Neural crest cell (in vitro differentiated cells): ENCODE measurements at regions not wholly inside any gene's neighbourhood (a gene's known extent, or its start where the extent isn't known, plus 50 kb on each side); places are given as distances from the start of the nearest gene placed in this dataset.
"Not testable (repeated sequence)": the region's sequence is repeated elsewhere in the genome, so short reads cannot be mapped to it uniquely, and the experiment has no call there.

Experiments
- DNase-seq: peaks from one replicate; pipeline ENCODE4 v3.0.0; 2021; ENCODE audit warnings: low read depth, mixed read lengths, low spot score
- H3K27ac Mint-ChIP-seq: one replicate; pipeline ENCODE4 v1.8.0; 2021; ENCODE audit warnings: mild to moderate bottlenecking, mixed read lengths; ENCODE audit not compliant: unreplicated experiment
- H3K27me3 Mint-ChIP-seq: 2 replicates; pipeline ENCODE4 v1.8.0; 2021; ENCODE audit warnings: low read depth, mild to moderate bottlenecking, mixed read lengths
- H3K36me3 Mint-ChIP-seq: 2 replicates; pipeline ENCODE4 v1.8.0; 2021; ENCODE audit warnings: low read depth, mild to moderate bottlenecking, mixed read lengths
- H3K4me1 Mint-ChIP-seq: 2 replicates; pipeline ENCODE4 v1.8.0; 2021; ENCODE audit warnings: mixed read lengths
- H3K4me3 Mint-ChIP-seq: one replicate; pipeline ENCODE4 v1.8.0; 2021; ENCODE audit warnings: mild to moderate bottlenecking, mixed read lengths
- H3K9me3 Mint-ChIP-seq: 2 replicates; pipeline ENCODE4 v1.8.0; 2021; ENCODE audit warnings: mixed read lengths
- TF ChIP-seq, protein P1 (sequence below): fragments of 200-600 bp; sonication (generic); conservative IDR thresholded peaks from 2 replicates; pipeline ENCODE4 v1.5.0; 2021; ENCODE audit warnings: antibody characterized with exemption, mild to moderate bottlenecking

DNA sequence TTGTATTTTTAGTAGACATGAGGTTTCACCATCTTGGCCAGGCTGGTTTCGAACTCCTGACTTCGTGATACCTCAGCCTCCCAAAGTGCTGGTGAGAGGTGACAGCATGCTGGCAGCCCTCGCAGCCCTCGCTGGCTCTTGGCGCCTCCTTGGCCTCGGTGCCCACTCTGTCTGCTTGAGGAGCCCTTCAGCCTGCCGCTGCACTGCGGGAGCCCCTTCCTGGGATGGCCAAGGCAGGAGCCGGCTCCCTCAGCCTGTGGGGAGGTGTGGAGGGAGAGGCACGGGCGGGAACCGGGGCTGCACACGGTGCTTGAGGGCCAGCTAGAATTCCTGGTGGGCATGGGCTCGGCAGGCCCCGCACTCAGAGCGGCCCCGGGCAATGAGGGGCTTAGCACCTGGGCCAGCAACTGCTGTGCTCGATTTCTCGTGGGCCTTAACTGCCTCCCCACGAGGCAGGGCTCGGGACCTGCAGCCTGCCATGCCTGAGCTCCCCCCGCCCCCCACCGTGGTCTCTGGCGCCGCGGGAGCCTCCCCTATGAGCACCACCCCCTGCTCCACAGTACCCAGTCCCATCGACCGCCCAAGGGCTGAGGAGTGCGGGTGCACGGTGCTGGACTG lies 96.5 kb upstream of the RHOBTB1 start:
- Mint-ChIP-seq H3K36me3 (no peaks in the 10 kb centered on the region), H3K4me1 (no peaks in the 10 kb centered on the region), H3K27ac (no peak overlapping the region), H3K27me3 (no peaks in the 10 kb centered on the region), H3K9me3 (peaks cover 5% of the 10 kb centered on the region), H3K4me3 (no peak overlapping the region)
- TF ChIP-seq, protein P1, sequence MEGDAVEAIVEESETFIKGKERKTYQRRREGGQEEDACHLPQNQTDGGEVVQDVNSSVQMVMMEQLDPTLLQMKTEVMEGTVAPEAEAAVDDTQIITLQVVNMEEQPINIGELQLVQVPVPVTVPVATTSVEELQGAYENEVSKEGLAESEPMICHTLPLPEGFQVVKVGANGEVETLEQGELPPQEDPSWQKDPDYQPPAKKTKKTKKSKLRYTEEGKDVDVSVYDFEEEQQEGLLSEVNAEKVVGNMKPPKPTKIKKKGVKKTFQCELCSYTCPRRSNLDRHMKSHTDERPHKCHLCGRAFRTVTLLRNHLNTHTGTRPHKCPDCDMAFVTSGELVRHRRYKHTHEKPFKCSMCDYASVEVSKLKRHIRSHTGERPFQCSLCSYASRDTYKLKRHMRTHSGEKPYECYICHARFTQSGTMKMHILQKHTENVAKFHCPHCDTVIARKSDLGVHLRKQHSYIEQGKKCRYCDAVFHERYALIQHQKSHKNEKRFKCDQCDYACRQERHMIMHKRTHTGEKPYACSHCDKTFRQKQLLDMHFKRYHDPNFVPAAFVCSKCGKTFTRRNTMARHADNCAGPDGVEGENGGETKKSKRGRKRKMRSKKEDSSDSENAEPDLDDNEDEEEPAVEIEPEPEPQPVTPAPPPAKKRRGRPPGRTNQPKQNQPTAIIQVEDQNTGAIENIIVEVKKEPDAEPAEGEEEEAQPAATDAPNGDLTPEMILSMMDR = no peak
- DNase-seq = no peak

DNA sequence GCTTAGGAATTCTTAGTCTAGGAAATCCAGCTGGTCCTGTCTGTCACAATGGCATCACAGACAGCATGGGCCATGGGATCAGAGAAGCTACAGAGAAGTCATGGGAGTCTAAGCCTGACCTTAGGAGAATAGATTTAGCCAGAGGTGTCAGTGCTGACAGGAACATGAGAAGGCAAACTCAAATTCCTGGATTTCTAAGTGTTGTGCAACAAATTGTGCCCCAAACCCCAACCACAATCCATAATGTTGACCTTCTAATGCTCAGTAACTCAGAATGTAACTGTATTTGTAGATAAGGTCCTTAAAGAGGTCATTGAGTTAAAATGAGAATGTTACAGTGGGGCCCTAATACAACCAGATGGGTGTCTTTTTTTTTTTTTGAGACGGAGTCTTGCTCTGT lies 95.9 kb upstream of the RHOBTB1 start:
- Mint-ChIP-seq H3K27ac (no peak overlapping the region), H3K9me3 (peaks cover 5% of the 10 kb centered on the region), H3K36me3 (no peaks in the 10 kb centered on the region), H3K4me3 (no peak overlapping the region), H3K4me1 (no peaks in the 10 kb centered on the region), H3K27me3 (no peaks in the 10 kb centered on the region)
- TF ChIP-seq, protein P1 = no peak
- no peak for DNase-seq

DNA sequence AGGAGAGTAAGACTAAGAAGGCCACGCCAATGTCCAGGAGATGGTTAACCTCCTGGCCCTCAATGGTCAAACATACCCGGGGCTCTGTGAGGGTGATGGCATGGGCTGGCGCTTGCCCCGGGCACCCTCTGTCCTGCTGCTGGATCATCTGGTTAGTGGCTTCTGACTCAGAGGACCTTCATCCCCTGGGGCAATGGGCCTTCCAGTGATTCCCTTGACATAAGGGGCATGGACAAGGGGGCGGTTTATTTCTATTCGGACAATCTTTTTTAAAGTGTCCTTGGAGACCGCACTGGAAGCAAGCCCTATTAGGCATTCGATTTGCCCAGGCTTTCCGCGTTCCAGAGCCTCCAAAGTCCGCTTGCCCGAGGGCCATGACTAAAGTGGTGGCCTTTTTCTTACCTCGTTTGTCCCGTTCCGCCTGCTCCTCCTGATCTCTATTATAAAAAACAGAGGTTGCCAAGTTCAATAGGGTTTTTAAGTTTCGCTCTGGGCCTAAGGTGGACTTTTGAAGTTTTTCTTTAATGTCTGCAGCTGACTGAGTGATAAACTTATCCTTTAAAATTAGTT lies 93.4 kb upstream of the RHOBTB1 start:
- H3K4me3 Mint-ChIP-seq, H3K4me1 Mint-ChIP-seq, DNase-seq, H3K9me3 Mint-ChIP-seq, H3K27ac Mint-ChIP-seq, H3K36me3 Mint-ChIP-seq, H3K27me3 Mint-ChIP-seq: not testable (repeated sequence)

GRCh38 chr10:61036148-61036547 lies 92.2 kb upstream of the RHOBTB1 start:
- not testable (repeated sequence) for H3K36me3 Mint-ChIP-seq

GRCh38 chr10:61031341-61031740 lies 87.4 kb upstream of the RHOBTB1 start:
- Mint-ChIP-seq H3K36me3 (no peaks in the 10 kb centered on the region), H3K4me1 (no peaks in the 10 kb centered on the region), H3K9me3 (no peaks in the 10 kb centered on the region), H3K4me3 (no peak overlapping the region), H3K27ac (no peak overlapping the region), H3K27me3 (peaks cover 3% of the 10 kb centered on the region)
- TF ChIP-seq, protein P1 = no peak
- no peak for DNase-seq

More at GRCh38 chr10:61036148-61036547, 92.2 kb upstream of the RHOBTB1 start:
- H3K27ac Mint-ChIP-seq, H3K9me3 Mint-ChIP-seq, DNase-seq, H3K27me3 Mint-ChIP-seq, H3K4me1 Mint-ChIP-seq, H3K4me3 Mint-ChIP-seq: not testable (repeated sequence)

DNA sequence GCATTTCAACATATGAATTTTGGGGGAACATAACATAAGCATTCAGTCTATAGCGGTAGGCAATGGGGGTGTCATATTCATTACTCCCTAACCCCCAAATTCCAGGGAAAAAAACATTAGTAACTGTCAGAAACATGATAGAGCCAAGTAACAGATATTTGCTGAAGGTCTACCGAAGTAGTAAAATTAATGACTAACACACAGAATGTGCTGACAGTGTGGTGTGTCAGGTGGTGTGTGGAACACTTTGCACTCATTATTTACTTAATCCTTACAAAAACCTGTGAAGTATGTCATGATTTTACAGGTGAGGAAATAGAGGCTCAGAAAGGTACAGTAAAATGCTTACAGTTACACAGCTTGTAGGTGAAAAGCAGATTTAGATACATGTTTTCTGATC lies 85.4 kb upstream of the RHOBTB1 start:
- Mint-ChIP-seq H3K36me3 (no peaks in the 10 kb centered on the region), H3K27me3 (peaks cover 3% of the 10 kb centered on the region)

More for the DNA sequence above, 85.4 kb upstream of the RHOBTB1 start:
- no peak for DNase-seq
- H3K4me1 Mint-ChIP-seq = no peaks in the 10 kb centered on the region
- TF ChIP-seq, protein P1 = no peak
- H3K4me3 Mint-ChIP-seq = no peak overlapping the region
- no peaks in the 10 kb centered on the region for H3K9me3 Mint-ChIP-seq
- H3K27ac Mint-ChIP-seq = no peak overlapping the region
